IMR-90 (cell line): ENCODE measurements at regions not wholly inside any gene's neighbourhood (a gene's known extent, or its start where the extent isn't known, plus 50 kb on each side); places are given as distances from the start of the nearest gene placed in this dataset.

Source experiments
- ATAC-seq: fragments of 200-7000 bp; cut with Tn5 transposase; 2 replicates; pipeline ENCODE4 v1.9.1; 2020; ENCODE audit warnings: low read depth, mild to moderate bottlenecking, moderate library complexity
- BruUV-seq: library from RNA; stranded (reverse); fragments of 400-500 nt; replicated peaks from 2 replicates; lab custom pipeline; 2021; lab: Mats Ljungman, UMichigan
- CTCF ChIA-PET: fragments of 300-600 bp; formaldehyde crosslinking; extraction: SDS; loops from one replicate; lab custom pipeline; 2021; ENCODE audit warnings: antibody characterized with exemption; lab: Yijun Ruan, JAX
- POLR2A ChIA-PET: fragments of 300-600 bp; sonication (Branson Sonifier 250); formaldehyde crosslinking; loops from one replicate; lab custom pipeline; 2022; ENCODE audit warnings: antibody characterized with exemption; ENCODE audit not compliant: unreplicated experiment; lab: Charles Lee
- DNase-seq: peaks from one replicate; pipeline ENCODE4 v3.0.0; 2013
- H2AFZ ChIP-seq: replicated peaks from 2 replicates; pipeline ENCODE3; 2013; ENCODE audit warnings: low read length, mild to moderate bottlenecking; ENCODE audit not compliant: poor library complexity
- H2AK5ac ChIP-seq: 2 replicates; pipeline ENCODE4 v1.6.1; 2013; ENCODE audit warnings: low read depth, low read length, inconsistent platforms
- H2AK9ac ChIP-seq: replicated peaks from 2 replicates; pipeline ENCODE3; 2013; ENCODE audit warnings: mild to moderate bottlenecking, low read depth, low read length, moderate library complexity; ENCODE audit not compliant: poor library complexity
- H2BK120ac ChIP-seq: 2 replicates; pipeline ENCODE4 v1.6.1; 2013; ENCODE audit warnings: low read depth, low read length, inconsistent platforms
- H2BK15ac ChIP-seq: 3 replicates; pipeline ENCODE4 v1.6.1; 2013; ENCODE audit warnings: low read depth, low read length, inconsistent platforms
- H2BK20ac ChIP-seq: 2 replicates; pipeline ENCODE4 v1.6.1; 2013; ENCODE audit warnings: low read depth, mild to moderate bottlenecking, inconsistent platforms, low read length, moderate library complexity
- H2BK5ac ChIP-seq: 2 replicates; pipeline ENCODE4 v1.6.1; 2013; ENCODE audit warnings: mild to moderate bottlenecking, low read depth, low read length, inconsistent platforms; ENCODE audit not compliant: poor library complexity, severe bottlenecking
- H3K14ac ChIP-seq: replicated peaks from 2 replicates; pipeline ENCODE4 v1.6.1; 2013; ENCODE audit warnings: low read depth, low read length, inconsistent platforms
- H3K18ac ChIP-seq: 2 replicates; pipeline ENCODE4 v1.6.1; 2013; ENCODE audit warnings: low read depth, low read length, control low read depth
- H3K23ac ChIP-seq: 2 replicates; pipeline ENCODE4 v1.6.1; 2013; ENCODE audit warnings: low read depth, low read length, inconsistent platforms
- H3K27ac ChIP-seq: 2 replicates; pipeline ENCODE4 v1.5.1; 2013; ENCODE audit warnings: mild to moderate bottlenecking, control low read depth, low read length; ENCODE audit not compliant: insufficient read depth
- H3K27me3 ChIP-seq: 2 replicates; pipeline ENCODE4 v1.6.1; 2013; ENCODE audit warnings: low read length; ENCODE audit not compliant: control insufficient read depth, insufficient read depth
- H3K36me3 ChIP-seq: 2 replicates; pipeline ENCODE4 v1.6.1; 2013; ENCODE audit warnings: low read length, mixed read lengths; ENCODE audit not compliant: control insufficient read depth, insufficient read depth
- H3K4ac ChIP-seq: 2 replicates; pipeline ENCODE4 v1.6.1; 2013; ENCODE audit warnings: low read depth, low read length, inconsistent platforms
- H3K4me1 ChIP-seq: 2 replicates; pipeline ENCODE4 v1.6.1; 2013; ENCODE audit warnings: low read length, mixed read lengths; ENCODE audit not compliant: control insufficient read depth, insufficient read depth
- H3K4me2 ChIP-seq: 2 replicates; pipeline ENCODE4 v1.6.1; 2013; ENCODE audit warnings: low read depth, mild to moderate bottlenecking, control low read depth, low read length, moderate library complexity
- H3K4me3 ChIP-seq: 2 replicates; pipeline ENCODE4 v1.5.1; 2013; ENCODE audit warnings: low read depth, mild to moderate bottlenecking, control low read depth, low read length, moderate library complexity; ENCODE audit not compliant: insufficient read depth
- H3K56ac ChIP-seq: 2 replicates; pipeline ENCODE4 v1.6.1; 2013; ENCODE audit warnings: low read length, inconsistent platforms; ENCODE audit not compliant: insufficient read depth; ENCODE audit errors: extremely low read depth
- H3K79me1 ChIP-seq, 2 experiments: 2 replicates each; pipeline ENCODE4 v1.6.1; 2013; ENCODE audit warnings: low read length in 2 of 2, inconsistent platforms in 1 of 2, low read depth in 1 of 2
- H3K9ac ChIP-seq: 2 replicates; pipeline ENCODE4 v1.6.1; 2013; ENCODE audit warnings: low read depth, low read length, control low read depth
- H3K9me1 ChIP-seq: 2 replicates; pipeline ENCODE4 v1.6.1; 2013; ENCODE audit warnings: low read length, inconsistent platforms; ENCODE audit not compliant: insufficient read depth
- H3K9me3 ChIP-seq: 2 replicates; pipeline ENCODE4 v1.6.1; 2013; ENCODE audit warnings: low read length; ENCODE audit not compliant: control insufficient read depth, insufficient read depth
- H4K20me1 ChIP-seq: 2 replicates; pipeline ENCODE4 v1.6.1; 2013; ENCODE audit warnings: low read length, inconsistent platforms; ENCODE audit not compliant: insufficient read depth
- H4K5ac ChIP-seq: 2 replicates; pipeline ENCODE4 v1.6.1; 2013; ENCODE audit warnings: mild to moderate bottlenecking, low read depth, low read length, control low read depth
- H4K8ac ChIP-seq, 2 experiments: 2 replicates each; pipeline ENCODE4 v1.6.1; 2013; ENCODE audit warnings: low read depth in 2 of 2, low read length in 2 of 2, control low read depth in 1 of 2, inconsistent platforms in 1 of 2
- H4K91ac ChIP-seq: 2 replicates; pipeline ENCODE4 v1.6.1; 2013; ENCODE audit warnings: low read depth, low read length, inconsistent platforms; ENCODE audit not compliant: insufficient read depth
- BHLHE40 ChIP-seq: fragments of 150-350 bp; IDR thresholded peaks from 2 replicates; pipeline ENCODE4 v1.6.1; 2016; ENCODE audit warnings: mild to moderate bottlenecking, low read depth, low read length
- CEBPB ChIP-seq: IDR thresholded peaks from 2 replicates; pipeline ENCODE4 v1.6.1; 2012; ENCODE audit warnings: low read depth, low read length, improper control_type of control experiment
- CHD1 ChIP-seq: IDR thresholded peaks from 2 replicates; pipeline ENCODE4 v1.6.1; 2012; ENCODE audit warnings: low read depth, low read length, improper control_type of control experiment
- CTCF ChIP-seq: conservative IDR thresholded peaks from 2 replicates; pipeline ENCODE4 v1.5.1; 2012; ENCODE audit warnings: mild to moderate bottlenecking, low read depth, low read length, improper control_type of control experiment
- ELK1 ChIP-seq: fragments of 150-350 bp; IDR thresholded peaks from 2 replicates; pipeline ENCODE4 v1.6.1; 2016; ENCODE audit warnings: low read depth, mild to moderate bottlenecking, low read length, moderate library complexity, borderline replicate concordance
- FOS ChIP-seq: fragments of 150-350 bp; IDR thresholded peaks from 2 replicates; pipeline ENCODE4 v1.6.1; 2016; ENCODE audit warnings: low read depth, low read length
- MAFK ChIP-seq: IDR thresholded peaks from 2 replicates; pipeline ENCODE4 v1.6.1; 2012; ENCODE audit warnings: low read depth, low read length, improper control_type of control experiment
- MAZ ChIP-seq: IDR thresholded peaks from 2 replicates; pipeline ENCODE4 v1.6.1; 2012; ENCODE audit warnings: low read depth, mild to moderate bottlenecking, low read length, improper control_type of control experiment, moderate library complexity, borderline replicate concordance
- MXI1 ChIP-seq: IDR thresholded peaks from 2 replicates; pipeline ENCODE4 v1.6.1; 2012; ENCODE audit warnings: low read depth, mild to moderate bottlenecking, low read length, moderate library complexity, borderline replicate concordance
- NFE2L2 ChIP-seq: fragments of 150-350 bp; IDR thresholded peaks from 2 replicates; pipeline ENCODE4 v1.6.1; 2016; ENCODE audit warnings: low read depth, mild to moderate bottlenecking, low read length
- RAD21 ChIP-seq: IDR thresholded peaks from 2 replicates; pipeline ENCODE4 v1.6.1; 2012; ENCODE audit warnings: low read length, improper control_type of control experiment
- RCOR1 ChIP-seq: IDR thresholded peaks from 2 replicates; pipeline ENCODE4 v1.6.1; 2012; ENCODE audit warnings: mild to moderate bottlenecking, low read length, improper control_type of control experiment; ENCODE audit not compliant: insufficient replicate concordance
- RFX5 ChIP-seq: IDR thresholded peaks from 2 replicates; pipeline ENCODE4 v1.8.0; 2012; ENCODE audit warnings: low read depth, mild to moderate bottlenecking, low read length, moderate library complexity
- SMC3 ChIP-seq: fragments of 150-350 bp; IDR thresholded peaks from 2 replicates; pipeline ENCODE4 v1.6.1; 2016; ENCODE audit warnings: low read depth, mild to moderate bottlenecking, antibody characterized with exemption, low read length, moderate library complexity
- USF2 ChIP-seq: fragments of 150-350 bp; IDR thresholded peaks from 2 replicates; pipeline ENCODE4 v1.6.1; 2017; ENCODE audit warnings: mild to moderate bottlenecking, antibody characterized with exemption, low read length, low read depth
- WGBS, 2 experiments: methylation state at CpG; one replicate each; pipeline versions ENCODE4 v1.1.5 to v1.1.7; 2013; ENCODE audit warnings: missing lambda C conversion rate in 2 of 2; ENCODE audit not compliant: insufficient read length in 1 of 2; ENCODE audit errors: extremely low coverage in 2 of 2; 5-methylcytosine and 5-hydroxymethylcytosine counted together
- dilution Hi-C: fragments of 300-500 bp; cut with HindIII; formaldehyde crosslinking; loops from one replicate; pipeline ENCODE4 v1.14.3; 2018; ENCODE audit warnings: low sequenced_read_pairs; ENCODE audit not compliant: unreplicated experiment
- in situ Hi-C: fragments of 300-500 bp; cut with MboI; formaldehyde crosslinking; loops from 3 replicates; pipeline ENCODE4 v1.14.3; 2019; ENCODE audit warnings: low sequenced_read_pairs, inconsistent platforms, mixed read lengths
- intact Hi-C: fragments of 100-400 bp; cut with micrococcal nuclease; formaldehyde crosslinking; loops from 2 replicates; pipeline ENCODE4 v1.10.0; 2022

- Histone ChIP-seq H2BK5ac (no peak overlapping the region), H2BK120ac (no peak overlapping the region), H3K4me3 (no peak overlapping the region), H3K27ac (no peak overlapping the region), H3K27me3 (no peaks in the 10 kb centered on the region), H3K9me1 (no peaks in the 10 kb centered on the region), H3K9ac (no peak overlapping the region), H2BK20ac (no peak overlapping the region), H2AK5ac (no peak overlapping the region), H3K9me3 (peaks cover 71% of the 10 kb centered on the region), H3K4me1 (no peaks in the 10 kb centered on the region), H2AK9ac (no peak overlapping the region), H3K14ac (no peak overlapping the region), H3K79me1 (no peaks in the 10 kb centered on the region), H2AFZ (no peak overlapping the region), H3K18ac (no peak overlapping the region), H3K4ac (no peak overlapping the region), H4K91ac (no peak overlapping the region), H3K36me3 (no peaks in the 10 kb centered on the region), H3K23ac (no peak overlapping the region), H4K8ac (no peak overlapping the region), H4K20me1 (no peaks in the 10 kb centered on the region), H3K4me2 (no peak overlapping the region), H4K5ac (no peak overlapping the region), H3K56ac (no peak overlapping the region), H2BK15ac (no peak overlapping the region)
- in situ Hi-C loops (no loop called here), intact Hi-C loops (no loop called here), dilution Hi-C loops (no loop called here)
- ATAC-seq (no peak), DNase-seq (no peak)
- TF ChIP-seq FOS: no peak
- no peak for TF ChIP-seq CTCF
- no peak for TF ChIP-seq RAD21
- no peak for TF ChIP-seq ELK1
- TF ChIP-seq RCOR1: no peak
- no peak for TF ChIP-seq MAFK
- no peak for TF ChIP-seq BHLHE40
- no peak for TF ChIP-seq SMC3
- no peak for TF ChIP-seq MAZ
- TF ChIP-seq MXI1: no peak
- TF ChIP-seq RFX5: no peak
- no peak for TF ChIP-seq NFE2L2
- TF ChIP-seq CEBPB: no peak
- no peak for TF ChIP-seq CHD1
- TF ChIP-seq USF2: no peak
- BruUV-seq: no TSS peak
- CTCF ChIA-PET: no interaction called here
- POLR2A ChIA-PET: no interaction called here
- WGBS, 2 experiments: 17% methylated on average over 6 of the region's 11 CpGs; no CpG with 5 or more reads in 1 of the 2 experiments
Observed at GRCh38 chr9:40913096-40913719, 215.3 kb downstream of the FOXD4L6 start.
